GM23338 (cell line): ENCODE measurements at regions not wholly inside any gene's neighbourhood (a gene's known extent, or its start where the extent isn't known, plus 50 kb on each side); places are given as distances from the start of the nearest gene placed in this dataset.
"Not testable (repeated sequence)": the region's sequence is repeated elsewhere in the genome, so short reads cannot be mapped to it uniquely, and the experiment has no call there.

ENCODE experiments used
- ATAC-seq: fragments of 200-7000 bp; cut with Tn5 transposase; 3 replicates; pipeline ENCODE4 v1.9.1; 2020
- DNase-seq: peaks from one replicate; pipeline ENCODE4 v3.0.0-alpha.2; 2015; ENCODE audit warnings: low spot score
- H2AFZ ChIP-seq: fragments of 200-600 bp; sonication (generic); 2 replicates; pipeline ENCODE4 v1.8.0; 2016; ENCODE audit warnings: antibody characterized with exemption, mild to moderate bottlenecking, moderate library complexity
- H3F3A ChIP-seq: fragments of 200-600 bp; sonication (generic); replicated peaks from 2 replicates; pipeline ENCODE4 v1.8.0; 2017; ENCODE audit warnings: antibody characterized with exemption, mixed run types, low read depth
- H3K27ac ChIP-seq: fragments of 200-600 bp; sonication (generic); 2 replicates; pipeline ENCODE4 v1.6.1; 2016; ENCODE audit warnings: low read depth
- H3K27me3 ChIP-seq: fragments of 200-600 bp; sonication (generic); 2 replicates; pipeline ENCODE4 v1.8.0; 2016; ENCODE audit warnings: mild to moderate bottlenecking, mixed run types, moderate library complexity; ENCODE audit not compliant: insufficient read depth
- H3K36me3 ChIP-seq: fragments of 200-600 bp; sonication (generic); 2 replicates; pipeline ENCODE4 v1.8.0; 2016; ENCODE audit warnings: mild to moderate bottlenecking; ENCODE audit not compliant: insufficient read depth
- H3K4me1 ChIP-seq: fragments of 200-600 bp; sonication (generic); 2 replicates; pipeline ENCODE4 v1.8.0; 2016; ENCODE audit warnings: mild to moderate bottlenecking, moderate library complexity; ENCODE audit not compliant: insufficient read depth
- H3K4me2 ChIP-seq: fragments of 200-600 bp; sonication (generic); 2 replicates; pipeline ENCODE4 v1.7.1; 2017; ENCODE audit warnings: mixed run types
- H3K4me3 ChIP-seq: fragments of 200-600 bp; sonication (generic); 2 replicates; pipeline ENCODE4 v1.6.1; 2016; ENCODE audit warnings: mixed run types
- H3K79me2 ChIP-seq: fragments of 200-600 bp; sonication (generic); replicated peaks from 2 replicates; pipeline ENCODE4 v1.8.0; 2017; ENCODE audit warnings: mild to moderate bottlenecking; ENCODE audit not compliant: insufficient read depth
- H3K9me2 ChIP-seq: fragments of 200-600 bp; sonication (generic); 2 replicates; pipeline ENCODE4 v1.8.0; 2017; ENCODE audit not compliant: insufficient read depth
- H4K20me1 ChIP-seq: fragments of 200-600 bp; sonication (generic); replicated peaks from 2 replicates; pipeline ENCODE4 v1.8.0; 2017; ENCODE audit warnings: mild to moderate bottlenecking; ENCODE audit not compliant: insufficient read depth
- H3K27ac Mint-ChIP-seq: 2 replicates; pipeline ENCODE4 v1.8.0; 2020; ENCODE audit warnings: inconsistent platforms, mild to moderate bottlenecking, moderate library complexity, mixed read lengths
- H3K27me3 Mint-ChIP-seq: 3 replicates; pipeline ENCODE4 v1.8.0; 2022; ENCODE audit warnings: low read depth, mild to moderate bottlenecking, moderate library complexity, mixed read lengths, inconsistent platforms; ENCODE audit not compliant: insufficient read depth, poor library complexity
- H3K36me3 Mint-ChIP-seq: 3 replicates; pipeline ENCODE4 v1.8.0; 2021; ENCODE audit warnings: low read depth, mild to moderate bottlenecking, inconsistent platforms, moderate library complexity, mixed read lengths
- H3K4me1 Mint-ChIP-seq: 3 replicates; pipeline ENCODE4 v1.8.0; 2020; ENCODE audit warnings: mild to moderate bottlenecking, inconsistent platforms, mixed read lengths
- H3K4me3 Mint-ChIP-seq: 3 replicates; pipeline ENCODE4 v1.8.0; 2021; ENCODE audit warnings: moderate library complexity, mild to moderate bottlenecking, inconsistent platforms, mixed read lengths
- H3K9me3 Mint-ChIP-seq: 3 replicates; pipeline ENCODE4 v1.8.0; 2020; ENCODE audit warnings: moderate library complexity, mild to moderate bottlenecking, inconsistent platforms, mixed read lengths
- CREB1 ChIP-seq: fragments of 250-450 bp; sonication (Bioruptor Pico); IDR thresholded peaks from 2 replicates; pipeline ENCODE4 v1.5.0; 2020; ENCODE audit warnings: low read depth, mild to moderate bottlenecking, moderate library complexity
- EZH2 ChIP-seq: fragments of 200-600 bp; sonication (generic); IDR thresholded peaks from one replicate; pipeline ENCODE4 v1.8.0; 2017; ENCODE audit warnings: antibody characterized with exemption, mild to moderate bottlenecking, low read depth; ENCODE audit not compliant: unreplicated experiment
- EZH2phosphoT487 ChIP-seq: fragments of 200-600 bp; sonication (generic); IDR thresholded peaks from one replicate; pipeline ENCODE4 v1.8.1; 2018; ENCODE audit warnings: antibody characterized with exemption; ENCODE audit not compliant: unreplicated experiment
- POLR2AphosphoS5 ChIP-seq: IDR thresholded peaks from 2 replicates; pipeline ENCODE4 v1.6.1; 2016; ENCODE audit warnings: antibody characterized with exemption, low read depth
- STAT1 ChIP-seq: IDR thresholded peaks from one replicate; pipeline ENCODE4 v1.6.1; 2016; ENCODE audit warnings: antibody characterized with exemption; ENCODE audit not compliant: unreplicated experiment
- TF ChIP-seq, protein P1 (sequence below): IDR thresholded peaks from 2 replicates; pipeline ENCODE4 v1.6.1; 2016; ENCODE audit warnings: antibody characterized with exemption
- TF ChIP-seq, protein P2 (sequence below): fragments of 250-450 bp; sonication (Bioruptor Pico); IDR thresholded peaks from 2 replicates; pipeline ENCODE4 v1.5.0; 2020; ENCODE audit warnings: mild to moderate bottlenecking, moderate library complexity

DNA sequence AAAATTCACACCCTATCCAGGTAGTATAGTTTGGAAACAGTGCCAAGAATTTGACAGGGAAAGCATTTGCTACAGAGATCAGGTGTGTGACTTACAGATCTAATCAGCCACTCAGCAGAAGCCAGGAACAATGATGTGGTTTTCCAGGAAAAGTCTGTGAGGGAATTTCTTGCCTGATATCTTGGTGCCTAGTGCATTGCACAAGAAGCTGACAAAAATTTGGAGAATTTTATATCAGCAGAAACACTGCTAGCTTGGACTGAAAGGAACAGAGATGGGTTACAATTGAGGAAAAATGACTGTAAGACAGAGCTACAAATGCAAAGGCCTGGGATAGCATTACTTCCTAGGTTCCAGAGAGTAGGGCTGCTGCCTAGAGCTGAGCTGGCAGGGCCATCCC, 658.1 kb upstream of the CHD1 start (continued):
- TF ChIP-seq CREB1 (CRISPR knock-in tag), result no peak
- TF ChIP-seq STAT1, result no peak
- no peak for TF ChIP-seq EZH2
- no peak for TF ChIP-seq EZH2phosphoT487

DNA sequence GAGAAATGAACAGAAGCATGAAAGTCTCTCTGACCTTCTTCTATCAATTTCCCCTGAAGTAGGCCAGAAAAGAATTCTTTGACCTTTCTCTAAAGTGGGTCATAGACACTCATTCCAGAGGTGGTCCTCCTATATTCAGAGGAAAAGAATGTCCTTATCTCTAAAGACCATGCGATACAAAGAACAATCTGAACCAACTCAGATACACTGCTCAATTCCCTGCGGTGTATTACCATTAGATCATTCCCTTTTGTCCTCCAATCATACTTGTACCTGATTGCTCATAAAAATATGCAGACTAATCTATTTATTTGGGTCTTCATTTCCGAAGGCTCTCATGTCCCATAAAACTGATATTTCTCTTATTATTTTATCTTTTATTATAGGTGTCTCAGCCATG, 652.4 kb upstream of the CHD1 start:
- ATAC-seq, H3K9me3 Mint-ChIP-seq, H3K27ac ChIP-seq: not testable (repeated sequence)

DNA sequence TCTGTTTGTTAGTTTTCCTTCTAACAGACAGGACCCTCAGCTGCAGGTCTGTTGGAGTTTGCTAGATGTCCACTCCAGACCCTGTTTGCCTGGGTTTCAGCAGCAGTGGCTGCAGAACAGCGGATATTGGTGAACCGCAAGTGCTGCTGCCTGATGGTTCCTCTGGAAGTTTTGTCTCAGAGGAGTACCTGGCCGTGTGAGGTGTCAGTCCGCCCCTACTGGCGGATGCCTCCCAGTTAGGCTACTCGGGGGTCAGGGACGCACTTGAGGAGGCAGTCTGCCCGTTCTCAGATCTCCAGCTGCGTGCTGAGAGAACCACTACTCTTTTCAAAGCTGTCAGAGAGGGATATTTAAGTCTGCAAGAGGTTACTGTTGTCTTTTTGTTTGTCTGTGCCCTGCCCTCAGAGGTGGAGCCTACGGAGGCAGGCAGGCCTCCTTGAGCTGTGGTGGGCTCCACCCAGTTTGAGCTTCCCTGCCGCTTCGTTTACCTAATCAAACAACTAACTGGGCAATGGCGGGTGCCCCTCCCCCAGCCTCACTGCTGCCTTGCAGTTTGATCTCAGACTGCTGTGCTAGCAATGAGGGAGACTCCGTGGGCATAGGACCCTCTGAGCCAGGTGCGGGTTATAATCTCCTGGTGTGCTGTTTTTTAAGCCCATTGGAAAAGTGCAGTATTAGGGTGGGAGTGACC, 634.3 kb upstream of the CHD1 start:
- not testable (repeated sequence) for H4K20me1 ChIP-seq, H3K4me3 ChIP-seq, H3K36me3 ChIP-seq, ATAC-seq, H3F3A ChIP-seq, H3K27ac Mint-ChIP-seq, H3K4me3 Mint-ChIP-seq, H3K27me3 ChIP-seq, H3K27me3 Mint-ChIP-seq, H2AFZ ChIP-seq, H3K4me1 Mint-ChIP-seq, H3K27ac ChIP-seq, H3K4me1 ChIP-seq, DNase-seq, H3K79me2 ChIP-seq, H3K9me2 ChIP-seq, H3K4me2 ChIP-seq
- peaks cover 15% of the 10 kb centered on the region for H3K36me3 Mint-ChIP-seq
- H3K9me3 Mint-ChIP-seq, result peaks cover 29% of the 10 kb centered on the region

More for the DNA sequence above, 652.4 kb upstream of the CHD1 start:
- not testable (repeated sequence) for H3K36me3 Mint-ChIP-seq, H3K27ac Mint-ChIP-seq, DNase-seq, H3K4me3 ChIP-seq, H3K4me3 Mint-ChIP-seq, H3K27me3 ChIP-seq, H3K27me3 Mint-ChIP-seq, H3K9me2 ChIP-seq, H2AFZ ChIP-seq, H3K36me3 ChIP-seq, H3F3A ChIP-seq, H3K4me2 ChIP-seq, H3K79me2 ChIP-seq, H4K20me1 ChIP-seq
- peaks cover 11% of the 10 kb centered on the region for H3K4me1 Mint-ChIP-seq
- peaks cover 15% of the 10 kb centered on the region for H3K4me1 ChIP-seq

DNA sequence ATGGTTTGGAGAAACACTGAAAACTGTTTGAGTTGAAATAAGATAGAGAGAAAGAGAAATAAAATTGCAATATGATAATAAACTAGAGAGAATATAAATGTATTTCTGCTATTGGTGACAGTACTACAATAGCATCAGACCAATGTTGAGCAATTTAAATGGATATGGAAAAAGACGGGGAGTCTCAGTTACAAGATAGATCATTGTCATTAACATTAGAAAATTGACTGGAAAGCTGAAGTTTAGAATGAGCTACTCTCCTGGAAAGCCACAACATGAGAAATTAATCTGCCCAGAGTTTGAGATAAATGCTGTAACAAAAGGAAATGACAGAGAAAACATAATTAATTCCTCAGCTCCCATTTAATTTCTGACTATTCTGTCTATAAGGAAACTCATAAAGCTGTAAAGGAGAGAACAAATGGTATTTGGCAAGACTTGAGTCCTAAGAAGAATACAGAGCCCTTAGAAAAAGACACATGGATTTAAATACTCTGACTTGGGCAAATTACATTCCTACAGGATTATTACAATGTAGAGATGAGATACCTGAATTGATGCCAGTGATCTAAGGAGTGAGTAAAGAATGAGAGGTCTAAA, 624.5 kb upstream of the CHD1 start:
- DNase-seq (no peak), ATAC-seq (no peak)
- Mint-ChIP-seq H3K9me3 (no peaks in the 10 kb centered on the region), H3K4me1 (peaks cover 8% of the 10 kb centered on the region; the same call in 2 of the 3 replicates), H3K36me3 (no peaks in the 10 kb centered on the region), H3K27ac (peak overlapping the region; percentile 22), H3K4me3 (no peak overlapping the region), H3K27me3 (no peaks in the 10 kb centered on the region)
- H3K36me3 ChIP-seq, result no peaks in the 10 kb centered on the region
- H3K4me2 ChIP-seq, result no peak overlapping the region
- no peaks in the 10 kb centered on the region for H3K27me3 ChIP-seq
- H3K79me2 ChIP-seq, result no peaks in the 10 kb centered on the region
- H4K20me1 ChIP-seq, result no peaks in the 10 kb centered on the region
- no peak overlapping the region for H3K27ac ChIP-seq
- H2AFZ ChIP-seq, result no peak overlapping the region
- H3K4me3 ChIP-seq, result no peak overlapping the region
- H3F3A ChIP-seq, result no peaks in the 10 kb centered on the region
- H3K9me2 ChIP-seq, result no peaks in the 10 kb centered on the region
- H3K4me1 ChIP-seq, result no peaks in the 10 kb centered on the region
- TF ChIP-seq STAT1 (no peak), CREB1 (CRISPR knock-in tag) (no peak), POLR2AphosphoS5 (no peak), EZH2phosphoT487 (no peak)
- TF ChIP-seq, protein P1, sequence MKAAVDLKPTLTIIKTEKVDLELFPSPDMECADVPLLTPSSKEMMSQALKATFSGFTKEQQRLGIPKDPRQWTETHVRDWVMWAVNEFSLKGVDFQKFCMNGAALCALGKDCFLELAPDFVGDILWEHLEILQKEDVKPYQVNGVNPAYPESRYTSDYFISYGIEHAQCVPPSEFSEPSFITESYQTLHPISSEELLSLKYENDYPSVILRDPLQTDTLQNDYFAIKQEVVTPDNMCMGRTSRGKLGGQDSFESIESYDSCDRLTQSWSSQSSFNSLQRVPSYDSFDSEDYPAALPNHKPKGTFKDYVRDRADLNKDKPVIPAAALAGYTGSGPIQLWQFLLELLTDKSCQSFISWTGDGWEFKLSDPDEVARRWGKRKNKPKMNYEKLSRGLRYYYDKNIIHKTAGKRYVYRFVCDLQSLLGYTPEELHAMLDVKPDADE, result no peak
- TF ChIP-seq, protein P2, sequence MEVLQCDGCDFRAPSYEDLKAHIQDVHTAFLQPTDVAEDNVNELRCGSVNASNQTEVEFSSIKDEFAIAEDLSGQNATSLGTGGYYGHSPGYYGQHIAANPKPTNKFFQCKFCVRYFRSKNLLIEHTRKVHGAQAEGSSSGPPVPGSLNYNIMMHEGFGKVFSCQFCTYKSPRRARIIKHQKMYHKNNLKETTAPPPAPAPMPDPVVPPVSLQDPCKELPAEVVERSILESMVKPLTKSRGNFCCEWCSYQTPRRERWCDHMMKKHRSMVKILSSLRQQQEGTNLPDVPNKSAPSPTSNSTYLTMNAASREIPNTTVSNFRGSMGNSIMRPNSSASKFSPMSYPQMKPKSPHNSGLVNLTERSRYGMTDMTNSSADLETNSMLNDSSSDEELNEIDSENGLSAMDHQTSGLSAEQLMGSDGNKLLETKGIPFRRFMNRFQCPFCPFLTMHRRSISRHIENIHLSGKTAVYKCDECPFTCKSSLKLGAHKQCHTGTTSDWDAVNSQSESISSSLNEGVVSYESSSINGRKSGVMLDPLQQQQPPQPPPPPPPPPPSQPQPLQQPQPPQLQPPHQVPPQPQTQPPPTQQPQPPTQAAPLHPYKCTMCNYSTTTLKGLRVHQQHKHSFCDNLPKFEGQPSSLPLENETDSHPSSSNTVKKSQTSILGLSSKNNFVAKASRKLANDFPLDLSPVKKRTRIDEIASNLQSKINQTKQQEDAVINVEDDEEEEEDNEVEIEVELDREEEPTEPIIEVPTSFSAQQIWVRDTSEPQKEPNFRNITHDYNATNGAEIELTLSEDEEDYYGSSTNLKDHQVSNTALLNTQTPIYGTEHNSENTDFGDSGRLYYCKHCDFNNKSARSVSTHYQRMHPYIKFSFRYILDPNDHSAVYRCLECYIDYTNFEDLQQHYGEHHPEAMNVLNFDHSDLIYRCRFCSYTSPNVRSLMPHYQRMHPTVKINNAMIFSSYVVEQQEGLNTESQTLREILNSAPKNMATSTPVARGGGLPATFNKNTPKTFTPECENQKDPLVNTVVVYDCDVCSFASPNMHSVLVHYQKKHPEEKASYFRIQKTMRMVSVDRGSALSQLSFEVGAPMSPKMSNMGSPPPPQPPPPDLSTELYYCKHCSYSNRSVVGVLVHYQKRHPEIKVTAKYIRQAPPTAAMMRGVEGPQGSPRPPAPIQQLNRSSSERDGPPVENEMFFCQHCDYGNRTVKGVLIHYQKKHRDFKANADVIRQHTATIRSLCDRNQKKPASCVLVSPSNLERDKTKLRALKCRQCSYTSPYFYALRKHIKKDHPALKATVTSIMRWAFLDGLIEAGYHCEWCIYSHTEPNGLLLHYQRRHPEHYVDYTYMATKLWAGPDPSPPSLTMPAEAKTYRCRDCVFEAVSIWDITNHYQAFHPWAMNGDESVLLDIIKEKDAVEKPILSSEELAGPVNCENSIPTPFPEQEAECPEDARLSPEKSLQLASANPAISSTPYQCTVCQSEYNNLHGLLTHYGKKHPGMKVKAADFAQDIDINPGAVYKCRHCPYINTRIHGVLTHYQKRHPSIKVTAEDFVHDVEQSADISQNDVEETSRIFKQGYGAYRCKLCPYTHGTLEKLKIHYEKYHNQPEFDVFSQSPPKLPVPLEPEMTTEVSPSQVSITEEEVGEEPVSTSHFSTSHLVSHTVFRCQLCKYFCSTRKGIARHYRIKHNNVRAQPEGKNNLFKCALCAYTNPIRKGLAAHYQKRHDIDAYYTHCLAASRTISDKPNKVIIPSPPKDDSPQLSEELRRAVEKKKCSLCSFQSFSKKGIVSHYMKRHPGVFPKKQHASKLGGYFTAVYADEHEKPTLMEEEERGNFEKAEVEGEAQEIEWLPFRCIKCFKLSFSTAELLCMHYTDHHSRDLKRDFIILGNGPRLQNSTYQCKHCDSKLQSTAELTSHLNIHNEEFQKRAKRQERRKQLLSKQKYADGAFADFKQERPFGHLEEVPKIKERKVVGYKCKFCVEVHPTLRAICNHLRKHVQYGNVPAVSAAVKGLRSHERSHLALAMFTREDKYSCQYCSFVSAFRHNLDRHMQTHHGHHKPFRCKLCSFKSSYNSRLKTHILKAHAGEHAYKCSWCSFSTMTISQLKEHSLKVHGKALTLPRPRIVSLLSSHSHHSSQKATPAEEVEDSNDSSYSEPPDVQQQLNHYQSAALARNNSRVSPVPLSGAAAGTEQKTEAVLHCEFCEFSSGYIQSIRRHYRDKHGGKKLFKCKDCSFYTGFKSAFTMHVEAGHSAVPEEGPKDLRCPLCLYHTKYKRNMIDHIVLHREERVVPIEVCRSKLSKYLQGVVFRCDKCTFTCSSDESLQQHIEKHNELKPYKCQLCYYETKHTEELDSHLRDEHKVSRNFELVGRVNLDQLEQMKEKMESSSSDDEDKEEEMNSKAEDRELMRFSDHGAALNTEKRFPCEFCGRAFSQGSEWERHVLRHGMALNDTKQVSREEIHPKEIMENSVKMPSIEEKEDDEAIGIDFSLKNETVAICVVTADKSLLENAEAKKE (CRISPR knock-in tag), result no peak
